ENCODE measurements at regions not wholly inside any gene's neighbourhood (a gene's known extent, or its start where the extent isn't known, plus 50 kb on each side); places are given as distances from the start of the nearest gene placed in this dataset. TPM values are rescaled to one million over a fixed set of nuclear protein-coding genes. Genes with fewer than 3 reads are reported as not detected.
A peak's percentile ranks its signal among the peaks of the same experiment; 100 is the strongest.

DNA sequence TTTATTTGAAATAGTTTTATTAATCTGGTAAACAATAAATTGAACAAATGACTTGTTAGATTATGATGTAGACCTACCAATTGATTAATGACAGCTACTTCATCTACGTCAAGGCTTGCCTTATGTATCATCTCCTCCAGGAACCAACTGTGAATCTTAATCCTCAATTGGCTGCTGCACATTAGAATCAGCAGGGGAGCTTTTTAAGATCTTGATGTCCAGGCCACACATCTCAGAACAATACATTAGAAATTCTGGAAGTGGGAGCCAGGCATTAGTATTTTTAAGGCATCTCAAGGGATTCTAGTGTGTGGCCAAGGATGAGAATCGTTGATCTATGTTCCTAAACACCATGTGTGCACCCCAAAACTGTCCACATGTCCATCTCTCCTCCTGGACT, 52.0 kb upstream of the LYPLAL1 start:
- H3K36me3 ChIP-seq, result no peaks in the 10 kb centered on the region
- peak overlapping the region in 1 of 2 donors; percentile 34 for H3K27ac ChIP-seq
- no peak overlapping the region for H3K4me3 ChIP-seq

DNA sequence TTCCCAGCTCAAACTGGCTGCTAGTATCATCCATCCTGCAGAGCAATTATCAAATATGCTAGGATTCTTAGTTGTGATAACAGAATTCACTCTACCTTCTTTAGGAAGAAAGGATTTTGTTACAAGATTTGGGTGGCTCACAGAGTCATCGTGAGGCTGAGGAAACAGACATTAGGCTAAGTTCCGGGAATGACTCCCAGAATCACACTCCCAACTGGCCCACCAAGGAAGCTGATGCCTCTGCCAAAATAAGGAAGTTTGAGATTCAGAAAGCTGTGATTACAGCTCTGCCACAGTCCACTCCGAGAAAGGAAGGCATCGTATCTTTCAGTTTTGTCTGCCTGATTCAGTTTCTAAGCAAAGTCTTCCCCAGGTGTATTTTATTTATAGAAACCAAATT, 50.6 kb upstream of the LYPLAL1 start:
- DNase-seq, result peak; percentile 16 to 37
- no peak overlapping the region for H3K4me3 ChIP-seq
- H3K27ac ChIP-seq, result peak overlapping the region in 1 of 2 donors; percentile 14
- H3K9me3 ChIP-seq, result no peaks in the 10 kb centered on the region
- no peaks in the 10 kb centered on the region for H3K4me1 ChIP-seq
- no peaks in the 10 kb centered on the region for H3K36me3 ChIP-seq
- TF ChIP-seq POLR2A (IDR thresholded peaks at IDR 0.05), result no peak
- TF ChIP-seq CTCF (IDR thresholded peaks at IDR 0.05), result no peak
- intact Hi-C loops (cut with DNase I; ENCODE audit: low total_unique reads), result no loop called here
- H3K27me3 ChIP-seq, result no peaks in the 10 kb centered on the region

More for the DNA sequence above, 52.0 kb upstream of the LYPLAL1 start:
- H3K9me3 ChIP-seq, result no peaks in the 10 kb centered on the region
- no peaks in the 10 kb centered on the region for H3K27me3 ChIP-seq
- H3K4me1 ChIP-seq, result no peaks in the 10 kb centered on the region
- DNase-seq, result no peak
- intact Hi-C loops (cut with DNase I; ENCODE audit: low total_unique reads), result no loop called here
- no peak for TF ChIP-seq CTCF (IDR thresholded peaks at IDR 0.05)
- TF ChIP-seq POLR2A (IDR thresholded peaks at IDR 0.05), result no peak

Small RNA genes in the stretch of these regions (small RNA-seq; reads per million reads assigned to genes)
- not detected for gene RF00012

Measured in uterus (tissue), 3 donors.